ENCODE measurements at regions not wholly inside any gene's neighbourhood (a gene's known extent, or its start where the extent isn't known, plus 50 kb on each side); places are given as distances from the start of the nearest gene placed in this dataset.

DNA sequence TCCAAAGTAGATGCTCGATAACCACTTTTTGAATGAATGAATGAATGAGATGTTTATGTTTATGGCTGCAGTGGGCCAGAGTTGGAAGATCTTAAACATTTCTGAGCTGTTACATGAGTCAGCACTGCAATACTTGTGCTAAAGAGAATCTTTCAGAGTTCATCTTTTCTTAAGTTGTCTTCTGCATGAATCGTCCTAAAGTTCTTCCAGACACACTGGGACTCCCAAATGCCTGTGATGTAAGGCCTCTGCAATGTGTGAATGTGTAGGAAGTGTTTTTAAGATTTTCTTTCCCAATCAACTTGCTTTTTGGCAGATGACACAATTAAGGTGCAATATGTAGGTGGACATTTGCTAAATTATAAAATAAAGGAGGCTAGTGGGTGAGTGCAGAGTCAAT lies 50.3 kb upstream of the TRIM9 start:
- DNase-seq (ENCODE audit: low spot score), result no peak

DNA sequence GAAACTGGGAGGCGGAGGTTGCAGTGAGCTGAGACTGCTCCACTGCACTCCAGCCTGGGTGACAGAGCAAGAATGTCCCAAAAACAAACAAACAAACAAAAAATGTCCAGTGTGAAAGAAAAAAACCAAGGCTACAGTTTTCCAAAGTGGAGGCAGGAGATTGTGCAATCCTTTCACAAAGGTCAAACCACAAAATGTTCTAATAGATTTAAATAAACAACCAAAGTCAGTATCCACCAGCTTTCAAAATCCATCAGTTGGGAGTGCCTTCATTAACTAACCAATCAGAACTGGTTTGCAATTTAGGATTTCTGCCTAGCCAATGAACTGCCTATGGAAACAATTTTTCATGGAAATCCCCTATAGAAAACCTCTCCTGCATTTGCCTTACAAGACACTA lies 52.3 kb upstream of the TRIM9 start:
- DNase-seq (ENCODE audit: low spot score), result no peak

DNA sequence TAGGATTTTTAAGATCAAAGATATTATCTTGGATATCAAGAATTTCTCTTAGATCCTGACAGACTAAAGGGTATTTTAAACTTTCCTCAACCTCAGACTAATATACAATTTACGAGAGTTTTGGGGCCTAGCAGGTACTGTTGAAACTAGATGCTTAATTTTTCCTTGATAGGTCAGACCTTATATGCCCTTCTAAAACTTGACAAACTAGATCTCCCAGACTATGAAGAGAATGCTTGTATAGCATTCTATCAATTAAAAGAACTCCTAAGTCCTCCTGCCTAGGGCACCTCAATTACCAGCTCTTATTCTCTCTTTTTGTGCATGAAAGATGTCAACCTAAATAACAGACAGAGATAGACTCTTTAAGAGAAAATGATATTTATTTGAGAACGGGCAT lies 60.4 kb upstream of the TRIM9 start:
- no peak for DNase-seq (ENCODE audit: low spot score)

DNA sequence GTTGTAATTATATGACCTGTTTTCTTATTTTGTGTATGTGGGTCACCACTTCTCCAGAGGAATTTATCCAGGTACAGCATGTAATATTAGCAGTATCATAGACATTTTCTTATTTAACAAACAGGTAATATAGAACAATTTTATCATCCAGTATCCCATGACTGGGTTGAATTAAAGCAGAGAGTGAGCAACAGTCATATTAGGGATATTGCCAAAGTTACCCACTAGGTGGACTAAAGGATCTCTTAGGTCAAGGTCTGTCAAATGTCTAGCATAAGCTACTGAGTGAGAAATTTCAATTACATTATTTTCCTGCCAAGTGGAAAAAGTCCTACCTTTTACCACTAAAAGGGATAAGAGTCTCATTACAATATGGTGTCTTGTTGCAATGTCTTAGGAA lies 62.1 kb upstream of the TRIM9 start:
- no peak for DNase-seq (ENCODE audit: low spot score)

DNA sequence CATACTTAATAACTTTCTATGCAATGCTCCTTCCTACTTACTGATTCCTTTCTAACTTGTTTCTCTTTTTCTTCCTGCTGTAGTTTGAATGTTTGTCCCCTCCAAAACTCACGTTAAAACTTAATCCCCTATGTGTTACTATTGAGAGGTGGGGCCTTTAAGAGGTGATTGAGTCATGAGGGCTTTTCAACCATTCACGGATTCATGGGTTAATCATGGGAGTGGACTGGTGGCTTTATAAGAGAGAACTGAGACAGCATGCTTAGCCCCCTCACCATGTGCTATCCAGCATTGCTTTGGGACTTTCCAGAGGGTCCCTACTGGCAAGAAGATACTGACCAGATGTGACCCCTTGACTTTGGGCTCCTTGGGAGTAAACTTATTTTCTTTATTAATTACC lies 66.0 kb upstream of the TRIM9 start:
- DNase-seq (ENCODE audit: low spot score), result no peak

DNA sequence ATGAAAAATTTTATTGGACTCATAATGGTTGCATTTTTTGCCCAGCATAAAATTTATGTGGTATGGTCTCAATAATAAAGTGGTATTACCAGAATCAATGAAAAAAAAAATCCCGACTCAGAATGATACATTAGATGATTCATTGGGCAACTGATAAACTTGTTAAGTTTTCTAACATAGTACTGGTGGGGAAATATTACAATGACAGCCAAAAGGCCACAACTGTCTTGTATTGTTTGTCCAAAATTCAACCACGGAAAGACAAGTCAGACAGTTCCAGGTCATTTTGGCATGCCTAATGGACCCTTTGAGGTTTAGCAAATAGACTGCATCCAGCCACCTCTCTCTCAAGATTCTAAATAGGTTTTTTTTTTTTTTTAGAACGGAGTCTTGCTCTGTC lies 70.5 kb upstream of the TRIM9 start:
- DNase-seq (ENCODE audit: low spot score), result no peak

DNA sequence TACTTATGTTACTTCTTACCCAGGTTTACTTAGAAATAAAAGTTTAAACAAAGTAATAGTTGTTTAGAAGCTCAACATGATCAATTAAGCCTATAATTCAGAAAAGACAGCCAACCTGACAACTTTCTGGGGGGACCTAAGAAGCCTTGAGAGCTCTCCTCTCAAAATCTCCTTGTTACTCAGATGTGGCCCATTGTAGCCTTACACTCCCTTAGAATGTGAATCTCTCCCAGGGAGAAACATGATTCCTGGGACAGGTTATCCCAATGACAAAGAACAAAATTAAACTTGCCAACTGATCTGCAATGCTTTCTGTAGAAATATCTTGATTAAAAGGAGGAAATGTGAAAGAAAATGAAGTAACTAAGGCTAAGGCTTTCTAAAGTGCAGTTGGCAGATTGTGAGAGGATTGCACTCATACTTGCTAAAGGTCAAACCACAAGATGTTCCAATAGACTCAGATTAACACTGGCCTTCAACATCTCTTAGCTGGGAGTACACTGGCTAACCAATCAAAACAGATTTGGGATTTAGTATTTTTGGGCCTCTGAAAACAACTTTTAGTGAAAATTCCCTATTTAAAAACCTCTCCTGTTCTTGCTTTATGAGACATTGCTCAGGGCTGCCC lies 72.3 kb upstream of the TMX1 start:
- no peak for DNase-seq (ENCODE audit: low spot score)

DNA sequence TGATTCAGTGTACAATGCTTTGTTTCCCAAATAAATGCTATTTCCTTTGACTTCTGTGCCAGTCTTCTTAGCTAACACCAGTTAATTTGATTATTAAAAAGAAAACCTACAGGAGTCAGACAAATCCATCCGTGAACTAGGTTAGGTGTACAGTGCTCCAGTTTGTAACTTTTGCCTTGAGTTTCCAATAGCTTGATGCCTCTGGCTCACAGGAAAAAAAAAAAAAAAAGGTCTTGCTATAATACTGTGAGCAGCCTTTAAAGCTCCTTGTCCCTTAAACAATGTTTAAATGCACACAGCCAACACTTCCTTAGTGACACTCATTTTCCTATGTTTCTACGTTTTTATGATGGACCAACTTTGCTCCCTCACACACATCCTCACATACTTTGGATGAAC lies 71.8 kb upstream of the TMX1 start:
- DNase-seq (ENCODE audit: low spot score), result no peak

DNA sequence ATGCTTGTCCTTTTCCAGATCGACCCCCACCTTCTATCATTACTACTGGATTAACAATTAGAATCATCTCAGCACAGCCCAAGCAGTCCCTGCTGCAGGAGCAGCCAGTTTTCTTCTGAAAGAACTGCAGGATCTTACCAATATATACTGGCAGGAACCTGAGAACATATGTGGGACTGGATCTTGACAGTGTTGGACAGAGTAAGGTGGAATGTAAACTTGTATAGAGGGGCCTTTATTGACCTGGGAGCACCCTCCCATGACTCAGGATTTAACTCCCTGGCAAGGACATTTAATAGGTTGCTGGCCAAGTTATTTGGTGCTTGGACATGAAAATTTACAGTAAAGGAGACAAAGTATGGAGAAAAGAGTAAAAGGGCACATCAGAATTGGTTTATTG lies 66.2 kb upstream of the TMX1 start:
- DNase-seq (ENCODE audit: low spot score), result no peak

DNA sequence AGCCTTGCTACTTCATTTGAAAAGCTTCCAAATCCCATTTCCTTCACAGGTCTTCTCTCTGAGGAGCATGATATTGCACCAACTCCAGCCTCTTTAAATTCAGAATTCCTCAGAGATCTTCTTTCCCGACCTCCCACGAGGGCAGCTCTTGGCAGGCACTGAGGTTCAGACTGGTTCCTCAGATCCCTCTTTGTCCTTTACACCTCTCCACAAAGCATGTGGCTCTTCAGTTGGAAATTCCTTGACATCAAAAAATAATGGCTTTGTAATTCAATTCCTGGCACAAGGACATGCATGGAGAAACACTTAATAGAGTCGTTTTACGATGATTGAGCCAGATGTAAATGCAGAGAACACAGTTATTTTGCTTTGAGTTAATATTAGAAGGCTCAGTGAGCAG lies 63.2 kb upstream of the TMX1 start:
- DNase-seq (ENCODE audit: low spot score), result no peak

DNA sequence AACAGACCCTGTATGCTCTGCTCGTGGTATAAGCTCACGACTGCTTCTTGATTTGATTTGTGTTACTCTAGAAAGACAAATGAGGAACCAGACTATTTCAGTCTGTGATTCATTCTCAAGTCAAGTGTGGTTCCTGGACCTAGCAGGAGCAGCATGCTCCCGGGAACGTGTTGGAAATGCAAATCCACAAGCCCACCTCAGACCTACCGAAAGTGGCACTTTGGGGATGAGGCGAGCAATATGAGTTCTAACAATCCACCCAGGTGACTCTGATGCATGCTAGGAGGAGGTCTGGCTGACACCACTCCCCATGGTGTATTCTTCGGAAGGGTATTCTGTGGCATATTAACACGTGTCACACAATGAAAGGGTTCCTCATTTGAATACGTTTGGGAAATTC lies 59.5 kb upstream of the TMX1 start:
- DNase-seq (ENCODE audit: low spot score), result no peak

DNA sequence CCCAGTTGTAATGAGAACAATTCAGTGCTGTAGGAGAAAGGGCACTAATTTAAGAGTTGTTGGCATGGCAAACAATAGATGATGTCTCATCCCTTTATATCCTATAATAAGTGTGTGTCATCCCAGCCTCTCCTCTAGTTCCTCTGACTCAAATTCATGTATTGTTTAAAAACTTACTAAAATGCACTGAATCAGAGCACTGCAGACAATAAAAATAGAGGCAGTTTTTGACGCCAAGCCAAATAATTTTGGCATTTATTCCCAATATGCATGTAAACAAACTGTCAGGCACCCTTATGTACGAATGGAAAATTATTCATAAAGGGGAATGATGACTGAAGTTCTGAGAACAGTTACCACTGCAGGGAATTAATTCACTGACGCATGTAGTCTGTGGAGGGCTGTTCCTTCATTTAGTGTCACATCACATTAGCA lies 57.9 kb upstream of the TMX1 start:
- DNase-seq (ENCODE audit: low spot score), result peak; percentile 37

DNA sequence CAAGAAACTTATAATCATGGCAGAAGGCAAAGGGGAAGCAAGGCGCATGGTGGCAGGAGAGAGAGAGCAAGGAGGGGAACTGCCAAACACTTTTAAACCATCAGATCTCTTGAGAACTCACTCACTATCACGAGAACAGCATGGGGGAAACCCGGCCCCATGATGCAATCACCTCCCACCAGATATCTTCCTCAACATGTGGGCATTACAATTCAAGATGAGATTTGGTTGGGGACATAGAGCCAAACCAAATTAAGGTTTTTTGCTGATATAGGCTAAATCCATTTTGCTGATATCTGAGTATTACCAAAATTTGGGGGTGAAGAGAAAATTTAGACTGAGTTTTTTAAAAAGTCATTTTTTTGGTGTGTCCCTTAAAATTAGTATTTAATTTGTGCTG lies 54.9 kb upstream of the TMX1 start:
- DNase-seq (ENCODE audit: low spot score), result no peak

DNA sequence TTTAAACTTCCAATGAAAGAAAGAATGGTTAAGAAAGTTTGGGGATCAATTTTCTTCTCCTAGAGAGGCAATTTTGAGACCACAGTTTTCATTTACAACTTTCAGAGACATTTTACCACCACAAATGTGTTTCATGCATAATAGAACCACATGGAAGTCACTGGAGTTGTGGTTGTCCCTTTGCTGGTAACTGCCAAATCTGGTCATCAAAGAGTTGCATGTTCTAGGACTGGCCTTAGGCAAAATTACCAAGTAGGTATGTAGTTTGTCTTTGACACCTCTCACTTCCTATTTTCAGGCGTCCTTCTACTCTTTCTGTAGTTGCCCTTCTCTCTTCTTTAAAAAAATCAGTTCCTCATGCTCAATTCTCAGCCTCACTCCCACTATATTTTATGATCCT lies 54.3 kb upstream of the TMX1 start:
- no peak for DNase-seq (ENCODE audit: low spot score)

DNA sequence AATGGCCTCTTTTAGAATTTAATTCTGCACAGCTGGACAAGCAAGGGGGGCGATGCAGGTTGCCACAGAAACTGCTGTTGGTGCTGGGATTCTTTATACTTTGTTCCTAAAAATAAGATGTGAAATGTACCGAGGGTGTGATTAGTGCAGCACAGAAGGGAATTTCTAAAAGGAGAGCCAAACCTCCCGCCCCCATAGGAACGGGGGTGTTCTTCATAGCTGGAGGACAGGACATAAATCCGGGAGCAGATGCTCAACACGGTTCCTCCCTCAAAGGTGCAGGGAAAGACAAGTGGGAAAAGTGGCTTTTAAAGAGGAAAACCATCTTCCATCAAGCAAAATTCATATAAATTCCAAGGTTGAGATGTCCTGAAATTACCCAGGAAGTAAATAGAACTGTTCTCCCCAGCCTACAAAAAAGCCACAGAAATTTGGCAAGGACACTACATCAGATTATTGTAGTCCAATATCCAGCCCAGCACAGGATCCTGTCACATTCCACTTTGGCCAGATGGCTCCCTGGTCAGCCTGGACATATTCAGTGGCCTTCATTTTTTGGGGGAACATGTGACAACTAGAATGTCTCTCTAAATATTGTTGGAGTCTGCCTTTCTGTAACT lies 51.4 kb upstream of the TMX1 start:
- peak; percentile 52 for DNase-seq (ENCODE audit: low spot score)

DNA sequence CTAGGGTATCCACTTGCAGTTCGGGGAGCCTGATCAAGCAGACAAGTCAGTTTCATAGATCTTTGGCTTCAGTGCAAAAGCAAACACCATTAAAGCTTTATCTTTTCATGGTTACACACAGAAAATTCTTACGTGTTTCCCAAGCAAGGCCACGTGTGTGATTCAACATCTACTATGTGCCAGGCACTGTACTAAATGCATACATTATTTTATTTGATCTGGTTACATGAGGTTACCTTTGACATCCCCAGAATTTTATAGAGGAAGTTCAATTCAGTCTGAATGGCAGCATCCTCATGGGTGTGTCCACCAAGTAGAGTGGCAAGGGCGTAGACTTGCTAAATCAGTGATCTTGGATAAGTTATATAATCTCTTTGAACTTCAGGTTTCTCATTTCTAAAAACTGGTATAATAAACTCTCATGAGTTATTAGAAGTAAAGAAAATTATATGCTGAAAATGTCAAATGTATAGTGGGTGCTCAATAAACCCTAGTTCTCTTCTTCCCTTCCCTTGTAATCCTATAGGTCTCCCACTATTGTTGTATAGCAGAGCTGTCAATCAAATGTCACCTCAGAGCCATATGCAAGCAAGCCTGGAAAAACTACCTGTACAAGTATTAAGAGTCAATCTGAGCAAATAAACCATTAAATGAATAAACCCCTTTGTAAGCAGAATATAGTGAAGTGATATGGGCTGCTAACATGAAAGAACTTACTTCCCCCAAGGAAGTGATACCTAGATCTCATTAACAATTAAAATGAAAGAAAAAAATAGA lies 50.3 kb upstream of the TMX1 start:
- no peak for DNase-seq (ENCODE audit: low spot score)
